NOMO-1 (cell line): ENCODE measurements at regions not wholly inside any gene's neighbourhood (a gene's known extent, or its start where the extent isn't known, plus 50 kb on each side); places are given as distances from the start of the nearest gene placed in this dataset.
"Not testable (repeated sequence)": the region's sequence is repeated elsewhere in the genome, so short reads cannot be mapped to it uniquely, and the experiment has no call there.

Experiments
- DNase-seq, 2 experiments: peaks; one replicate each; lab custom pipeline; 2025; ENCODE audit not compliant: unreplicated experiment in 2 of 2; lab: John Stamatoyannopoulos, UW

- DNase-seq = no peak
Observed at GRCh38 chr6:51203504-51203903, 384.8 kb downstream of the TFAP2B start.

GRCh38 chr6:51206686-51207085, 388.0 kb downstream of the TFAP2B start:
- not testable (repeated sequence) for DNase-seq

DNA sequence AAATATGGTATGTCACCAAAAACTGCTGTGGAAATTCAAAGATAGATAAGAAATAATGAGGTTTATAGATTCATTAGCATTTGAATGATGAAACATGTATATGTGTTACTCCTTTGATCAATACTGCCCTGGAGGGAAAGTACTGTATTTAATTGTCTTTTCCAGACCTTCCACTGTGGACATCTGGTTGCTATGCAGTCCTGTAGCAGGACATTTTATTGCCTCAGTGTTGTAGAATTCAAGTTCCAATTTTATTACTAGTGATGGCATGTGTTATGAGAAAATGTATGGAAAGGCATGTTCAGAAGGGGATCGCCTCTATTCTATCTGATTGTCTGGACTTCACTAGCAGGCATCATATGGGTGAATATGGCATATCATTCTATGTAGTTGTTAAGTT, 391.0 kb downstream of the TFAP2B start:
- no peak for DNase-seq

- DNase-seq = no peak
Observed at GRCh38 chr6:51213811-51214210, 395.1 kb downstream of the TFAP2B start.

DNA sequence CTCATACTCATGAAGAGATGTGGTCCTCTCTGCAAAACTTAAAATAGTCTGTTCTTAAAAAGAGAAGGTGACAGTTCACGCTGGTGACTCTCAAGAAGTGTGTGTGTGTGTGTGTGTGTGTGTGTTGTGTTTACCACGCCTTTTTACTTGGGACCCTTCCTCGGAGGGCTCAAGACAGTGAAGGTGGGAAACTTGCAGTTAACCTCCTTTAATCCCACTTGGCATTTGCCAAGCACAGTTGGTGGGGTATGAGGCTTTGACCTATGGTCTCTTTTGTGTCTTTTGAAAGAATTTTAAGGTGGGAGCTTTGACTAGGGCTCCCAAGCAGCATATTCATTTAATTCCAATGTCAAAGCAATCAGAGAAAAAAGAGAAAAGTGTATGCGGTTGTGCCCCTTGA, 395.8 kb downstream of the TFAP2B start:
- DNase-seq = no peak

DNA sequence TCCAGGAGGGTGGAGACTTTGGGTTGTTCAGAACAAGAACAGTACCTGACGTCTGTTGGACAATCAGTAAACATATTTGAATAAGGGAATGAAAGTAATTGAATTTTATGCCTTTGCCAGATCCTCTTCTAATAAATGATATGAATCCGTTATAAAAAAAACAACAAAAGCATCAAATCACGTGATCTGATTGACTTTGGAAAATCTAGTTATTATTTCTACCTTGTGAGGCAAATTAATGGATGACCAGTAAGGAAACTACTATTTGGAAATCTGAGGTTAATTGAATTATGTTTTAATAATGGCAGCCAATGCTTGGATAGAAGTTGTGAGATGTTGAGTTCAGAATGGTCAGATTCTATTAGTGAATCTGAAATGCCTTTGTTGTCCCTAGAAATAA, 399.5 kb downstream of the TFAP2B start:
- no peak for DNase-seq

DNA sequence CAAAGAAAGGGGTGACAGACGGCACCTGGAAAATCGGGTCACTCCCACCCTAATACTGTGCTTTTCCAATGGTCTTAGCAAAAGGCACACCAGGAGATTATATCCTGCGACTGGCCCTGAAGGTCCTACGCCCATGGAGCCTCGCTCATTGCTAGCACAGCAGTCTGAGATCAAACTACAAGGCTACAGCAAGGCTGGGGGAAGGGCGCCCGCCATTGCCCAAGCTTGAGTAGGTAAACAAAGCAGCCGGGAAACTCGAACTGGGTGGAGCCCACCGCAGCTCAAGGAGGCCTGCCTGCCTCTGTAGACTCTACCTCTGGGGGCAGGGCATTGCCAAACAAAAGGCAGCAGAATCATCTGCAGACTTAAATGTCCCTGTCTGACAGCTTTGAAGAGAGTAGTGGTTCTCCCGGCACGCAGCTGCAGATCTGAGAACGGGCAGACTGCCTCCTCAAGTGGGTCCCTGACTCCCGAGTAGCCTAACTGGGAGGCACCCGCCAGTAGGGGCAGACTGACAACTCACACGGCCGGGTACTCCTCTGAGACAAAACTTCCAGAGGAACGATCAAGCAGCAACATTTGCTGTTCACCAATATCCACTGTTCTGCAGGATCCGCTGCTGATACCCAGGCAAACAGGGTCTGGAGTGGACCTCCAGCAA, 406.0 kb downstream of the TFAP2B start:
- DNase-seq = not testable (repeated sequence)

GRCh38 chr6:51241376-51241775, 422.7 kb downstream of the TFAP2B start:
- DNase-seq = no peak

- no peak for DNase-seq
Observed at GRCh38 chr6:51249798-51250197, 431.1 kb downstream of the TFAP2B start.

- no peak for DNase-seq
Observed at GRCh38 chr6:51250317-51250716, 431.6 kb downstream of the TFAP2B start.

DNA sequence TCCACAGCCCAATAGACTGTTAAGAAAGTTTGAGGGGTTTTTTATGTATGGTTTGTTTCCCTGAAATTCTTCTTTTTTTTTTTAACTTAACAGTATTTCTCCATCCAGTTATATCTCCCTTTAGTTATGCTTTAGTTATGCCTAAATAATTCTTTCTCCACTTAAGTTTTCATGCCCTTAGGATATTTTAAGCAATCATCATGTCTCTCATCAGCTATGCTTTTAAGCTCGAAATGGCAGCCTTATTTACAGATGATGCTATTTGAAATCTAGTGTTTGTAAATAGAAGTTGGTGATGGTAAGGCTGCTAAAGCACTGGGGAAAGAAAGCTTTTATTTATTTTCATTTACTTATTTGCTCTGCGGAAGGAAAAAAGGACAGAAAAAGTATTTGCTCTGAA, 439.3 kb downstream of the TFAP2B start:
- DNase-seq = no peak

- no peak for DNase-seq
Observed at GRCh38 chr6:51260003-51260402, 441.3 kb downstream of the TFAP2B start.

- DNase-seq = no peak
Observed at GRCh38 chr6:51261691-51262090, 443.0 kb downstream of the TFAP2B start.

GRCh38 chr6:51265426-51265825, 446.8 kb downstream of the TFAP2B start:
- peak; percentile 52 to 56 for DNase-seq

- DNase-seq = peak in 1 of 2 experiments; percentile 21
Observed at GRCh38 chr6:51266604-51267003, 447.9 kb downstream of the TFAP2B start.

- no peak for DNase-seq
Observed at GRCh38 chr6:51268666-51269065, 450.0 kb downstream of the TFAP2B start.

DNA sequence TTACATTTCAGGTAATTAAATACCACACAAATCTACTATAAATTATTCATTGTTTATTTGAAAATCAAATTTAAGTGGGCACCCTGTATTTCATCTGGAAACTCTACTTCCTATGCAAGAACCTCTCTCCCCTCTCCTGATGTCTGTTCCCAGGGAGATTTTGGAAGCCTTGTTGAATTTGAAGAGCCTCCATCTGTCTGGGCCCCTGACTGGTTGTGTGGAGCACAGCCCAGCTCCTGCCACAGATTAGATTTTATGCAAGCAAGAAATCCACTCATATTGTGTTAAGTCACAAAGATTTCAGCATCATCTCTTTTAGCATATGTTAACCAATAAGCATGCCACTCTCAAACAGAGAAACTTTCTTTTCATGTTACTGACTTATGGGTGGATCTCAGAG, 451.2 kb downstream of the TFAP2B start:
- no peak for DNase-seq

GRCh38 chr6:51271615-51272014, 452.9 kb downstream of the TFAP2B start:
- no peak for DNase-seq

DNA sequence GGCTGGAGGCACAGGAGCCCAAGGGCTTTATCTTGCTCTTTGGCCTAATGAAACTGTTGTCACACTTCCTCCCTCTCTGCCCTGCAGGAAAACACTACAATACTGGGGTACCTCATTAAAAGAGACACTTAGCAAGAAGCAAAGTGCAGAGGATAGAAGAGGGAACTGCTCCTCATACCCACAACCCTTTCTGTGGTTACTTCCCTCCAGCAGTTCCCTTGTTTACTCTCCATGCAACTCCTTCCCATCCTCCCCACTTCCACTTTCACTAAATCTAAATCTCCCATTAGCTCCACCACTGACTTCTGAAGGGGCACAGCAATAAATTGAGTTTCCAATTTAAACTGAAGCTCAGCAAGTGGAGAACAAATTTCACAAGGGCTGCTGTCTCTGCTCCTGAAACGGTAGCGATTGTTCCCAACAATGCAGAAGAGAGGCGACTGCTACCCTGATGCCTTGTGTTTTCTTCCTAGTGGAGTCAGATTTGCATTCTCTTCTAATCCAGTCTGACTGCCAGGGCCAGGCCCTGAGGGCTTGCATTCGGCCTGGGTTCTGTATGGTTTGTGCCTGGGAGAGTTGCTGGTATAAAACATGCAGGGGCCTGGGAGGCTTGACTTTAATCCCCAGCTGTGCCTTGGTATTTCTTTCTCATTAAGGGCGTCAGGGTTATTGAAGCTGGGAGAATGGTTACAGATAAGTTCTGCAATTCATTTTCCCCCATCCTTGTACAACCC, 454.7 kb downstream of the TFAP2B start:
- peak; percentile 74 to 91 for DNase-seq

- DNase-seq = no peak
Observed at GRCh38 chr6:51277474-51277873, 458.8 kb downstream of the TFAP2B start.

DNA sequence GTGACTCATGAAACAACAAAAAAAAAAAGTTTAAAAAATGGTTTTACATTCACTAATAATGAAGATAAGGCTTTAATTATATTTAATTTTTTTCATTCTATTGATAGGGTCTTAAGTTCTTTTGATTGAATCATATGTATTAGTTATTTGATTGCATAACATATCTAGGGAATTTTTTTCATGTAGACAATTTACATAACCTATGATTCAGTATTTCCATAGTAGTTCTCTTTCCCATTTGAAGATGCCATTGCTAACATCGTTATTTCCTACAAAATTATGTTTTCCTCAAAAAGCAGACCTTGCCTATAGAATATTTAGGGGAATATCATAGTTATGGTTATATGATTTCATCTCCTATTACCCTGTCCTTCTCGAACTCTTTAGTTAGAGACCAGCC, 463.4 kb downstream of the TFAP2B start:
- DNase-seq = no peak

DNA sequence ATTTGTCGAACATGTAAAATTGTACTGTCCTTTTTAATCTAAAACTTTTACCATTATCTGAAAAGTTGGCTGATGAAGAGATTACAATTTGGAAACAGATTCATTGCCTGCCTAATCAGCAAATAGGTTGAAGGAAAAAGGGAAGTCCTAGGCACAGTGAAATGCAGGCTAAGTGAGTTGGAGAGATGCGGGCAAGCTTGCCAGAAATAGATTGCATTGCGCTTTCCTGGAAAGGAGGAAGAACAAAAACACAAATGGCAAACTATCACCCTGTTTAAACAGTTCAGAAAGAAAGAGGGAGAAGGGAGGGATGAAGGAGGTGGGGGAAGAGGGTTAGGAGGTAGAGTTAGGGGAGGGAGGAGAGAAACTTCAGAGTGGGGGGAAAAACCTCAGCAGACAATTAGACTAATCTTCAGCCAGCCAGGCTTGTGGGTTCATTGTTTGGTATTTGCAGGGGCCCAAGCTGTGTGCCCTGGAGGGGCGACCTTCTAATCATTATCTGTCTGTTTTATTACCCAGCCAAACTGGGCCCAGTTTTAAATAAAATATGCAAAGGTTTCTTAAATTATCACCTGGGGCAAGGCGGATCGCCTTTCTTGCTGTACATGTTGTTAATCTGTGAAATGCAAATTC, 465.2 kb downstream of the TFAP2B start:
- peak; percentile 59 to 74 for DNase-seq
